Stomach (tissue), 4 donors: ENCODE measurements at regions not wholly inside any gene's neighbourhood (a gene's known extent, or its start where the extent isn't known, plus 50 kb on each side); places are given as distances from the start of the nearest gene placed in this dataset.

Source experiments
- CTCF ChIP-seq, 7 experiments: fragments of 450-650 bp in 4 of 7; fragments of 200-600 bp in 3 of 7; sonication (generic) in 3 of 7; IDR thresholded peaks; one replicate each; pipeline ENCODE4 v1.5.1; 2016 to 2019; ENCODE audit warnings: antibody characterized with exemption in 7 of 7, control low read depth in 2 of 7, mild to moderate bottlenecking in 1 of 7
- EP300 ChIP-seq: sonication (generic); formaldehyde crosslinking; IDR thresholded peaks from one replicate; pipeline ENCODE4 v1.6.1; 2017; ENCODE audit warnings: antibody characterized with exemption
- POLR2A ChIP-seq, 4 donors: fragments of 450-650 bp; IDR thresholded peaks; one replicate each; pipeline ENCODE4 v1.6.1; 2016; ENCODE audit warnings: antibody characterized with exemption in 4 of 4, control low read depth in 2 of 4, mild to moderate bottlenecking in 1 of 4, moderate library complexity in 1 of 4
- POLR2AphosphoS5 ChIP-seq, 3 donors: sonication (generic); formaldehyde crosslinking; IDR thresholded peaks; one replicate each; pipeline ENCODE4 v1.6.1; 2016; ENCODE audit warnings: antibody characterized with exemption in 3 of 3

GRCh38 chr9:38337181-38337580, 55.3 kb upstream of the ALDH1B1 start:
- TF ChIP-seq CTCF (IDR thresholded peaks at IDR 0.05), result no peak
- no peak for TF ChIP-seq POLR2A (IDR thresholded peaks at IDR 0.05)
- no peak for TF ChIP-seq EP300
- TF ChIP-seq POLR2AphosphoS5 (IDR thresholded peaks at IDR 0.05), result no peak
